HG02840 (cell line): ENCODE measurements at regions not wholly inside any gene's neighbourhood (a gene's known extent, or its start where the extent isn't known, plus 50 kb on each side); places are given as distances from the start of the nearest gene placed in this dataset.
"Not testable (repeated sequence)": the region's sequence is repeated elsewhere in the genome, so short reads cannot be mapped to it uniquely, and the experiment has no call there.

Experiments
- ATAC-seq: cut with Tn5 transposase; IDR thresholded peaks from one replicate; pipeline ENCODE4 v1.9.1; 2021; ENCODE audit warnings: mild to moderate bottlenecking, moderate library complexity, moderate number of reproducible peaks; ENCODE audit not compliant: unreplicated experiment, low FRiP score

GRCh38 chr3:159258934-159259333 lies 457.1 kb downstream of the MFSD1 start:
- no peak for ATAC-seq

- no peak for ATAC-seq
Measured at GRCh38 chr3:159260049-159260662, 458.3 kb downstream of the MFSD1 start.

- not testable (repeated sequence) for ATAC-seq
Measured at GRCh38 chr3:159261333-159261732, 459.5 kb downstream of the MFSD1 start.

GRCh38 chr3:159263750-159264553 lies 462.1 kb downstream of the MFSD1 start:
- no peak for ATAC-seq

- no peak for ATAC-seq
Measured at GRCh38 chr3:159265705-159266104, 463.9 kb downstream of the MFSD1 start.

- no peak for ATAC-seq
Measured at GRCh38 chr3:159266779-159267178, 464.9 kb downstream of the MFSD1 start.

- no peak for ATAC-seq
Measured at GRCh38 chr3:159271799-159272512, 470.1 kb downstream of the MFSD1 start.

GRCh38 chr3:159273070-159273469 lies 471.2 kb downstream of the MFSD1 start:
- ATAC-seq = no peak

- no peak for ATAC-seq
Measured at GRCh38 chr3:159273608-159274007, 471.8 kb downstream of the MFSD1 start.

GRCh38 chr3:159275741-159276140 lies 473.9 kb downstream of the MFSD1 start:
- no peak for ATAC-seq

GRCh38 chr3:159277814-159278213 lies 476.0 kb downstream of the MFSD1 start:
- no peak for ATAC-seq

- ATAC-seq = no peak
Measured at GRCh38 chr3:159280386-159281191, 478.7 kb downstream of the MFSD1 start.

GRCh38 chr3:159293493-159293892 lies 491.6 kb downstream of the MFSD1 start:
- ATAC-seq = no peak

GRCh38 chr3:159301961-159302360 lies 500.1 kb downstream of the MFSD1 start:
- no peak for ATAC-seq

GRCh38 chr3:159305017-159305416 lies 503.2 kb downstream of the MFSD1 start:
- no peak for ATAC-seq

GRCh38 chr3:159316706-159317105 lies 514.9 kb downstream of the MFSD1 start:
- ATAC-seq = not testable (repeated sequence)

GRCh38 chr3:159319156-159319555 lies 517.3 kb downstream of the MFSD1 start:
- no peak for ATAC-seq

- no peak for ATAC-seq
Measured at GRCh38 chr3:159322322-159322939, 520.6 kb downstream of the MFSD1 start.

GRCh38 chr3:159323848-159324247 lies 522.0 kb downstream of the MFSD1 start:
- no peak for ATAC-seq

- no peak for ATAC-seq
Measured at GRCh38 chr3:159326998-159327397, 525.1 kb downstream of the MFSD1 start.
